Activated CD4-positive, alpha-beta T cell treated with anti-CD3 and anti-CD28 coated beads, Interleukin-2, Interleukin-4, amounts not matched to agents 100 ng/mL and 50 ng/mL, durations not matched to agents 16 hours and 8 hours (primary cell): ENCODE measurements at regions not wholly inside any gene's neighbourhood (a gene's known extent, or its start where the extent isn't known, plus 50 kb on each side); places are given as distances from the start of the nearest gene placed in this dataset.
"Not testable (repeated sequence)": the region's sequence is repeated elsewhere in the genome, so short reads cannot be mapped to it uniquely, and the experiment has no call there.

ENCODE experiments used
- DNase-seq: peaks from one replicate; pipeline ENCODE4 v3.0.0-alpha.2; 2020; ENCODE audit warnings: low spot score

GRCh38 chr7:85714951-85715350 is 528.1 kb upstream of the SEMA3D start:
- no peak for DNase-seq

DNA sequence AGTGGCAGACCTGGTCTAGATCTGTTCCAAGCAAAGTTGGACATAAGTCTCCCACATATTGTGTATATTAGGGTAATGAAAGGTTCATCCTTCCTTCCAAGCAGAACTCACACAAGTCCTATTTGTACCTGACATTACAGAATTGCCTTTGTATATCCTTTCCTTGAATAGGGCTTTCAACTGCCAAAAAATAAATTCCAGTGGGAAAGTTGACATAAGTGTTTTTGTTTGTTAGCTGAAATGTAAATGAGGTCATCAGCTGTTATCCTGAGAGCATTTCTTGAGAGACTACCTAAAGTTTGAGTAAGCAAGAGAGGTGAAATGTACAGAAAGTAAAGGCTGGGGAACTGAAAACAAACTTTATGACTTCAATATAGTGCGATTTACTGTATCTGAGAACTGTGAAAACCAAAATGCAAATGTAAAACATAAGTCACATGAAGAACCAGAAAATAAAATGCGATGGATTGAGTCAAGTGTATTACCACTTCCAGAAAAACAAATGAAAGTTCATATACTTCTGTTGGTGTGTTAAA is 527.3 kb upstream of the SEMA3D start:
- no peak for DNase-seq

DNA sequence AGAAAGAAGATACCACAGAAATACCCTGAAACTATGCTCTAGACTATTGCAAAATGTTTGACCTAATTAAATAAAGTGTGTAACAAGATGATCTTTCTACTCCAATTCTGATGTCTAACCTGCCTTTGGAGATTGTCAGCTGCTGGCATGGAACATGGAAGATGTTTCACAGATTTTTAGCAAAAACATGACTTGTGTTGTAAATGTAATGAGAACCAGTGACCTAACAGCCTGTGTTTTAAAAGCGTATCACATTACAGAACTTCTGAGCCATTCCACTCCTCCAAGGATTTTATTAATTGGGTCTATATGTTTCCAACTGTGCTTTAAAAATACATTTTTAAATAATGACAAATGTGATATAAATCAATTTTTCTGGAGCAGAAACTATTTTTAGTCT is 526.3 kb upstream of the SEMA3D start:
- no peak for DNase-seq

DNA sequence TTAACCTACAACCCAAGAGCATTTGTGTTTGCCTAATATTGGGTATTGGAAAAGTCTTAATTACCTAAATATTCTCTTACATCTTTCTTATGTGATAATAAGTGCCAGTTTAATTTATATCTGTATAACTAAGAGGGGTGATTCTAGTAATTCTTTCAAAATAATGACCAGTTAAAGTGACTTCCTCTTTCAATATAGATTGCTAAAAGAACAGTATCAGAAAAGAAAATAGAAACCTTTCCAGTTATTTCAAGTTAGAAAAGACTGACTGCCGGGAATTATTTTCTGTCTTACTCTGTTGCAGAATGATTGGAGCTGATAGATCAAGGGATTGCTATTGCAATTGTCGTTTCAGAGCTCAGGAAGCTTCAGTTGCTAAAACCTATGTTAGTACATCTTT is 525.0 kb upstream of the SEMA3D start:
- no peak for DNase-seq

- no peak for DNase-seq
These were observed 524.1 kb upstream of the SEMA3D start for GRCh38 chr7:85710960-85711359.

- no peak for DNase-seq
These were observed 521.4 kb upstream of the SEMA3D start for GRCh38 chr7:85708221-85708620.

GRCh38 chr7:85705076-85705475 is 518.2 kb upstream of the SEMA3D start:
- no peak for DNase-seq

DNA sequence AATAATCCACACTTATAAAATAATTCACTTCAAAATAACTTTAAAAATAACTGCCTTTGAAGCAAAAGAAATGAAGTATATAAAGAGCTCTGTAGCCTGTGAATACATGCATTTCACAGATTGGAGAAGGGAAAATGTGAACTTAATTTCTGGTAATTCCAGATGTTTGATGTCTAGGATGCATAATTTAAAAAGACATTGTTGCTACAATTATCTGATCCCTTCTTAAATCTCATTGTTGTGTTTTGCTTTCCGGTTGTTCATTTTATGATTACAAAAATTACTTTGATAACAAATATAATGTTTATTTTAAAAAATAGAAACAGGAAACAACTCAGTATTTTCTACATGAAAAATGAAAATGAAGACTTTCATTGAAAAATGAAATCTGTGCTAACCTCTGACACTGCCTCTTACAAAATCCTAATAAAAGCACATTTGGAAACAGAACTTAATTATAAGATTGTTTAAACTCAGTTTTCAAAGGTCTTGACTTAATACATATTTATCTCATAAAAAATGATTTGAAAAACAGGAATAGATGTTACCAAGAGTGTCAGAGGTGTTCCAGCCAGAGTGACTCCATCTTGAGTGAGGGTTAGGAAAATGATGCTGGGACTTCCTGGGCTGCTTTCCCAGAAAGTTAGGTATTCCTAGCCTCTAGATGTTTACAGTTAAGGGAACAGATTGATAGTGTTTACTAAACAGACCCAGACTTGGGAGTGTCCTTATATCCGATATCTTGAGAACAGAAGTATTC is 516.6 kb upstream of the SEMA3D start:
- DNase-seq, result no peak

- DNase-seq, result no peak
These were observed 515.5 kb upstream of the SEMA3D start for GRCh38 chr7:85702348-85702747.

GRCh38 chr7:85699482-85699881 is 512.6 kb upstream of the SEMA3D start:
- DNase-seq, result no peak

- no peak for DNase-seq
These were observed 508.7 kb upstream of the SEMA3D start for GRCh38 chr7:85695533-85695932.

GRCh38 chr7:85695041-85695440 is 508.2 kb upstream of the SEMA3D start:
- no peak for DNase-seq

DNA sequence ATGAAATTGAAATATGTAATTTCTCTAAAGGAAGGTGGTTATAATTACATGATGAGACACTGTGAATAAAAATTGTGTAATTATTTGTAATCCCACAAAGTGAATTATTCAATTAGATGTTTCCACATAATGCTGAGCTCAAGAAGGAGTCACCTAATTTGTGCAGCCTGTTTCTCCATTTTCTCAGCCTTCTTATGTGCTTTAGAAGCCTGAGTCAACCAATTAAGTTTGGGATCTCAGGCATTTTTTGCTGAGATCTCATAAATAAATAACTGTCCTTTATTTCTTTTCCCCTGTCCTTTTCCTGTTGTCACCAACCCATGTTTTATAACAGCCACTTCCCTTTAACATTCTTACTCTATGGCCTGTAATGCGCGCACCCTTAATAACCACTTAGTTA is 506.5 kb upstream of the SEMA3D start:
- no peak for DNase-seq

- DNase-seq, result no peak
These were observed 501.9 kb upstream of the SEMA3D start for GRCh38 chr7:85688712-85689111.

- DNase-seq, result no peak
These were observed 499.7 kb upstream of the SEMA3D start for GRCh38 chr7:85686401-85687181.

- no peak for DNase-seq
These were observed 499.0 kb upstream of the SEMA3D start for GRCh38 chr7:85685901-85686300.

GRCh38 chr7:85682833-85683620 is 496.2 kb upstream of the SEMA3D start:
- DNase-seq, result no peak

- DNase-seq, result no peak
These were observed 494.4 kb upstream of the SEMA3D start for GRCh38 chr7:85681241-85681640.

DNA sequence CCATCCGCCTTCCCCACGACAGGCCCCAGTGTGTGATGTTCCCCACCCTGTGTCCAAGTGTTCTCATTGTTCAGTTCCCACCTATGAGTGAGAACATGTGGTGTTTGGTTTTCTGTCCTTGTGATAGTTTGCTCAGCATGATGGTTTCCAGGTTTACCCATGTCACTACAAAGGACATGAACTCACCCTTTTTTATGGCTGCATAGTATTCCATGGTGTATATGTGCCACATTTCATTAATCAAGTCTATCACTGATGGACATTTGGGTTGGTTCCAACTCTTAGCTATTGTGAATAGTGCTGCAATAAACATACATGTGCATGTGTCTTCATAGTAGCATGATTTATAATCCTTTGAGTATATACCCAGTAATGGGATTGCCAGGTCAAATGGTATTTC is 488.2 kb upstream of the SEMA3D start:
- not testable (repeated sequence) for DNase-seq

GRCh38 chr7:85673876-85674275 is 487.0 kb upstream of the SEMA3D start:
- no peak for DNase-seq

- no peak for DNase-seq
These were observed 482.4 kb upstream of the SEMA3D start for GRCh38 chr7:85669225-85669624.

DNA sequence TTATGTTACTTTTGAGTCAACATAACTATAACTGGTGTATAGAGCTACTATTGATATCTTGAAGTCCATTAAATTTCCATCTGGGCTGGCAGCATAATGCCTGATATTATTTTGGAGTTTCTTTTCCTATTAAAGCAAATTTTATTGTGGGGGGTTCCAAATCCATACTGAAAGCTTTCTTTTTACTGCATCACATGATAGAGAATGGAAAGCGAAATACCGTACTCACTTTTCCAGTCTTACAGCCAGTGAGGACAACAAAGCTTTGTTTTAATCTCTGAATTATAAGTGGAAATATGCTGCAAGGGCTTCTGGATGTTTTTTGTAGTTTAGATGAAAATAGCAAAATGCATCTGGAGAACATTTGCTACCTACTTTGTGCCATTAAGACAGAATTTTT is 477.5 kb upstream of the SEMA3D start:
- no peak for DNase-seq

DNA sequence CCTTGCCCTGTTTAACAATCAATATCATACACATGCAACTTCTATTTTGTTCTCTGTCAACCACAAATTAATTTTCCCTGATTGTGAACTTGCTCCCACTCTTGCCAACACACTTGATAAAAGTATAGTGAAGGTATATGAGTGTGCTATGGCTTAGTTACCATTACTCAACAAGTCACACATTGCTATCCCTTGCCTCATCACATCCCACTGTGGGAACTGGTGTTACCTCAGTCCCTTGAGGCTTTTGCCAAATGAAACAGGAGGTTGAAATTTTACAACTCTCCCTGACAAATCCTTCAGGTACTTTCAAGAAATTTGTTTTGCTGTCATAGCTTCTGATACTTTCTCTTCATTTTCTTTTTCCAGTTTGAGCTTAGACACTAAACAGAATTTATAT is 472.5 kb upstream of the SEMA3D start:
- no peak for DNase-seq
